Upper lobe of left lung (tissue), 6 donors: ENCODE measurements at regions not wholly inside any gene's neighbourhood (a gene's known extent, or its start where the extent isn't known, plus 50 kb on each side); places are given as distances from the start of the nearest gene placed in this dataset.

ENCODE experiments used
- ATAC-seq, 2 donors: fragments of 200-7000 bp; cut with Tn5 transposase; one replicate each; pipeline ENCODE4 v1.9.1; 2022; ENCODE audit warnings: mild to moderate bottlenecking in 2 of 2, moderate library complexity in 2 of 2; ENCODE audit not compliant: low FRiP score in 2 of 2
- DNase-seq, 2 donors: peaks; one replicate each; pipeline ENCODE4 v3.0.0-alpha.2; 2019 to 2020
- H3K27ac ChIP-seq, 4 donors: fragments of 200-600 bp; sonication (generic); one replicate each; pipeline ENCODE4 v1.5.1; 2016 to 2019
- H3K27me3 ChIP-seq, 4 donors: fragments of 200-600 bp; sonication (generic); one replicate each; pipeline ENCODE4 v1.5.1; 2017 to 2019
- H3K36me3 ChIP-seq, 4 donors: fragments of 200-600 bp; sonication (generic); one replicate each; pipeline ENCODE4 v1.5.1; 2016 to 2019
- H3K4me1 ChIP-seq, 4 donors: fragments of 200-600 bp; sonication (generic); one replicate each; pipeline ENCODE4 v1.5.1; 2018 to 2019
- H3K4me3 ChIP-seq, 4 donors: fragments of 200-600 bp; sonication (generic); one replicate each; pipeline ENCODE4 v1.5.1; 2017 to 2019; ENCODE audit warnings: mild to moderate bottlenecking in 2 of 4, moderate library complexity in 1 of 4
- H3K9me3 ChIP-seq, 4 donors: fragments of 200-600 bp; sonication (generic); one replicate each; pipeline ENCODE4 v1.5.1; 2018 to 2019
- CTCF ChIP-seq, 6 experiments: fragments of 450-650 bp in 4 of 6; fragments of 200-600 bp in 2 of 6; sonication (generic) in 2 of 6; IDR thresholded peaks; one replicate each; pipeline ENCODE4 v1.5.1; 2016 to 2019; ENCODE audit warnings: antibody characterized with exemption in 6 of 6
- EP300 ChIP-seq, 4 donors: sonication (generic); formaldehyde crosslinking; IDR thresholded peaks; one replicate each; pipeline ENCODE4 v1.5.1; 2017; ENCODE audit warnings: antibody characterized with exemption in 4 of 4, control low read depth in 2 of 4
- POLR2A ChIP-seq, 4 donors: fragments of 450-650 bp; IDR thresholded peaks; one replicate each; pipeline ENCODE4 v1.5.1; 2016 to 2017; ENCODE audit warnings: antibody characterized with exemption in 4 of 4, mild to moderate bottlenecking in 2 of 4
- POLR2AphosphoS5 ChIP-seq, 2 donors: sonication (generic); formaldehyde crosslinking; IDR thresholded peaks; one replicate each; pipeline ENCODE4 v1.5.1; 2017; ENCODE audit warnings: antibody characterized with exemption in 2 of 2
- WGBS, 2 donors: methylation state at CpG; one replicate each; pipeline ENCODE4 v1.1.5; 2017 to 2018; 5-methylcytosine and 5-hydroxymethylcytosine counted together
- donor health status: DM: no; HTN: no; CAD: no; lungs with moderate emphysema.
- donor health status: DM: no; HTN: yes; CAD: no; lungs with severe emphysema.

GRCh38 chr10:24104895-24105294, 104.0 kb upstream of the KIAA1217 start:
- H3K36me3 ChIP-seq: no peaks in the 10 kb centered on the region
- H3K9me3 ChIP-seq: no peaks in the 10 kb centered on the region
- no peak overlapping the region for H3K4me3 ChIP-seq
- H3K27me3 ChIP-seq: no peaks in the 10 kb centered on the region
- no peaks in the 10 kb centered on the region for H3K4me1 ChIP-seq
- DNase-seq (no peak), ATAC-seq (no peak)
- TF ChIP-seq CTCF (IDR thresholded peaks at IDR 0.05): no peak
- no peak for TF ChIP-seq EP300 (IDR thresholded peaks at IDR 0.05)
- no peak for TF ChIP-seq POLR2AphosphoS5 (IDR thresholded peaks at IDR 0.05)
- TF ChIP-seq POLR2A (IDR thresholded peaks at IDR 0.05): no peak
- no peak overlapping the region for H3K27ac ChIP-seq
- WGBS, 2 donors: 77 to 85% methylated on average over 1 of the region's 1 CpG

- no peak overlapping the region for H3K27ac ChIP-seq
- no peaks in the 10 kb centered on the region for H3K9me3 ChIP-seq
- H3K36me3 ChIP-seq: no peaks in the 10 kb centered on the region
- no peak for TF ChIP-seq EP300 (IDR thresholded peaks at IDR 0.05)
- TF ChIP-seq POLR2A (IDR thresholded peaks at IDR 0.05): no peak
- no peak for TF ChIP-seq POLR2AphosphoS5 (IDR thresholded peaks at IDR 0.05)
- TF ChIP-seq CTCF (IDR thresholded peaks at IDR 0.05): no peak
- ATAC-seq: no peak
- WGBS, 2 donors: 79 to 85% methylated on average over 3 of the region's 3 CpGs
- H3K27me3 ChIP-seq: no peaks in the 10 kb centered on the region
- no peak for DNase-seq
- H3K4me1 ChIP-seq: peaks cover 0 to 9% (median 3%) of the 10 kb centered on the region in 4 donors
- no peak overlapping the region for H3K4me3 ChIP-seq
Observed at GRCh38 chr10:24113901-24114300, 95.0 kb upstream of the KIAA1217 start.

GRCh38 chr10:24114556-24114955, 94.4 kb upstream of the KIAA1217 start:
- no peak for TF ChIP-seq CTCF (IDR thresholded peaks at IDR 0.05)
- TF ChIP-seq EP300 (IDR thresholded peaks at IDR 0.05): no peak
- no peak for TF ChIP-seq POLR2AphosphoS5 (IDR thresholded peaks at IDR 0.05)
- TF ChIP-seq POLR2A (IDR thresholded peaks at IDR 0.05): no peak
- Histone ChIP-seq H3K4me1 (peaks cover 0 to 9% (median 3%) of the 10 kb centered on the region in 4 donors), H3K9me3 (no peaks in the 10 kb centered on the region), H3K36me3 (no peaks in the 10 kb centered on the region), H3K4me3 (no peak overlapping the region), H3K27ac (peak overlapping the region; percentile 8 to 69 (median 48)), H3K27me3 (no peaks in the 10 kb centered on the region)
- no peak for DNase-seq
- 49 to 66% methylated on average over 3 of the region's 3 CpGs for WGBS, 2 donors
- no peak for ATAC-seq

- Histone ChIP-seq H3K4me1 (peaks cover 0 to 9% (median 3%) of the 10 kb centered on the region in 4 donors), H3K9me3 (no peaks in the 10 kb centered on the region), H3K36me3 (no peaks in the 10 kb centered on the region), H3K4me3 (no peak overlapping the region), H3K27ac (peak overlapping the region; percentile 8 to 69 (median 48)), H3K27me3 (no peaks in the 10 kb centered on the region)
- TF ChIP-seq POLR2A (IDR thresholded peaks at IDR 0.05) (peak in 1 of 4 donors; percentile 29), EP300 (IDR thresholded peaks at IDR 0.05) (peak in 1 of 4 donors; percentile 77), CTCF (IDR thresholded peaks at IDR 0.05) (no peak), POLR2AphosphoS5 (IDR thresholded peaks at IDR 0.05) (peak; percentile 45 to 48)
- no peak for DNase-seq
- no peak for ATAC-seq
- whole genome bisulfite sequencing, 2 donors: 67 to 79% methylated on average over 1 of the region's 1 CpG
Observed at GRCh38 chr10:24115403-24115802, 93.5 kb upstream of the KIAA1217 start.

- Histone ChIP-seq H3K27ac (peak overlapping the region; percentile 56 to 81 (median 66)), H3K4me3 (peak overlapping the region in 3 of 4 donors; percentile 16 to 35 (median 31)), H3K36me3 (no peaks in the 10 kb centered on the region), H3K27me3 (no peaks in the 10 kb centered on the region), H3K4me1 (peaks cover 0 to 9% (median 3%) of the 10 kb centered on the region in 4 donors), H3K9me3 (no peaks in the 10 kb centered on the region)
- WGBS, 2 donors: 28 to 45% methylated on average over 12 of the region's 12 CpGs
- TF ChIP-seq POLR2AphosphoS5 (IDR thresholded peaks at IDR 0.05): no peak
- peak in 1 of 4 donors; percentile 34 for TF ChIP-seq POLR2A (IDR thresholded peaks at IDR 0.05)
- no peak for ATAC-seq
- DNase-seq: no peak
Observed at GRCh38 chr10:24118246-24118645, 90.7 kb upstream of the KIAA1217 start.
